Calu3 (cell line): ENCODE measurements at regions not wholly inside any gene's neighbourhood (a gene's known extent, or its start where the extent isn't known, plus 50 kb on each side); places are given as distances from the start of the nearest gene placed in this dataset.

Experiments used
- BruUV-seq: library from RNA; stranded (reverse); fragments of 400-500 nt; replicated peaks from 2 replicates; lab custom pipeline; 2021; lab: Mats Ljungman, UMichigan
- CTCF ChIA-PET: fragments of 300-600 bp; sonication (Branson Sonifier 250); formaldehyde crosslinking; loops from one replicate; lab custom pipeline; 2022; ENCODE audit warnings: antibody characterized with exemption; lab: Charles Lee
- DNase-seq: peaks from one replicate; pipeline ENCODE4 v3.0.0; 2022
- H3K27ac Mint-ChIP-seq: one replicate; pipeline ENCODE4 v1.8.0; 2022; ENCODE audit warnings: mixed read lengths; ENCODE audit not compliant: unreplicated experiment
- H3K27me3 Mint-ChIP-seq: one replicate; pipeline ENCODE4 v1.8.0; 2022; ENCODE audit warnings: mixed read lengths; ENCODE audit not compliant: unreplicated experiment
- H3K36me3 Mint-ChIP-seq: one replicate; pipeline ENCODE4 v1.8.0; 2022; ENCODE audit warnings: mild to moderate bottlenecking, moderate library complexity, mixed read lengths; ENCODE audit not compliant: insufficient read depth, unreplicated experiment
- H3K4me1 Mint-ChIP-seq: one replicate; pipeline ENCODE4 v1.8.0; 2022; ENCODE audit warnings: mild to moderate bottlenecking, low read depth, mixed read lengths; ENCODE audit not compliant: unreplicated experiment
- H3K4me3 Mint-ChIP-seq: one replicate; pipeline ENCODE4 v1.8.0; 2022; ENCODE audit warnings: mild to moderate bottlenecking, low read depth, moderate library complexity, mixed read lengths; ENCODE audit not compliant: unreplicated experiment
- H3K9me3 Mint-ChIP-seq: one replicate; pipeline ENCODE4 v1.8.0; 2022; ENCODE audit warnings: low read depth, mixed read lengths; ENCODE audit not compliant: unreplicated experiment
- intact Hi-C: fragments of 100-400 bp; cut with micrococcal nuclease; formaldehyde crosslinking; loops from one replicate; pipeline ENCODE4 v1.10.0; 2022; ENCODE audit not compliant: unreplicated experiment
- TF ChIP-seq, protein P1 (sequence below): fragments of 200-600 bp; IDR thresholded peaks from one replicate; pipeline ENCODE4 v1.8.0; 2022; ENCODE audit warnings: antibody characterized with exemption; ENCODE audit not compliant: unreplicated experiment

DNA sequence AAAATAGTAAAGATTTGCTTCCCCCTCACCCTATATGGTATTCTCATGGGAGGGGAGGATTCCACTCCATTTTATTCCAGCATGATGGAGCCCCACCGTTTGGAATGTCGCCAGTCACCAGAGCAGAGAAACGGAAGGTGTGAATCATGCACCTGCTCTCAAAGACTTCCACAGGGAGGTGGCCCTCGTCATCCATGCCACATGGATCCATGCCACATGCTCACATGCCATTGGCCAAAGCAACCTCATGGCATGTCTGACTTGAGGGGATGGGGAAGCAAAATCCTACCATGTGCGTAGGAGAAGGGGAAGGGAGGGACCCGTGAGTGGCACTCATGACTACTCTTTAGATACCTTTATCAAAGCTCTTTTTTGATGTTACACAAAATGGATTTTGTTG lies 256.0 kb downstream of the SKAP2 start:
- CTCF ChIA-PET: no interaction called here
- H3K4me3 Mint-ChIP-seq: no peak overlapping the region
- H3K4me1 Mint-ChIP-seq: peaks cover 8% of the 10 kb centered on the region
- H3K27me3 Mint-ChIP-seq: peaks cover 13% of the 10 kb centered on the region
- intact Hi-C loops: no loop called here
- DNase-seq: no peak
- H3K27ac Mint-ChIP-seq: no peak overlapping the region
- H3K9me3 Mint-ChIP-seq: peaks cover 7% of the 10 kb centered on the region
- no TSS peak for BruUV-seq
- TF ChIP-seq, protein P1, sequence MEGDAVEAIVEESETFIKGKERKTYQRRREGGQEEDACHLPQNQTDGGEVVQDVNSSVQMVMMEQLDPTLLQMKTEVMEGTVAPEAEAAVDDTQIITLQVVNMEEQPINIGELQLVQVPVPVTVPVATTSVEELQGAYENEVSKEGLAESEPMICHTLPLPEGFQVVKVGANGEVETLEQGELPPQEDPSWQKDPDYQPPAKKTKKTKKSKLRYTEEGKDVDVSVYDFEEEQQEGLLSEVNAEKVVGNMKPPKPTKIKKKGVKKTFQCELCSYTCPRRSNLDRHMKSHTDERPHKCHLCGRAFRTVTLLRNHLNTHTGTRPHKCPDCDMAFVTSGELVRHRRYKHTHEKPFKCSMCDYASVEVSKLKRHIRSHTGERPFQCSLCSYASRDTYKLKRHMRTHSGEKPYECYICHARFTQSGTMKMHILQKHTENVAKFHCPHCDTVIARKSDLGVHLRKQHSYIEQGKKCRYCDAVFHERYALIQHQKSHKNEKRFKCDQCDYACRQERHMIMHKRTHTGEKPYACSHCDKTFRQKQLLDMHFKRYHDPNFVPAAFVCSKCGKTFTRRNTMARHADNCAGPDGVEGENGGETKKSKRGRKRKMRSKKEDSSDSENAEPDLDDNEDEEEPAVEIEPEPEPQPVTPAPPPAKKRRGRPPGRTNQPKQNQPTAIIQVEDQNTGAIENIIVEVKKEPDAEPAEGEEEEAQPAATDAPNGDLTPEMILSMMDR: no peak
- H3K36me3 Mint-ChIP-seq: no peaks in the 10 kb centered on the region

DNA sequence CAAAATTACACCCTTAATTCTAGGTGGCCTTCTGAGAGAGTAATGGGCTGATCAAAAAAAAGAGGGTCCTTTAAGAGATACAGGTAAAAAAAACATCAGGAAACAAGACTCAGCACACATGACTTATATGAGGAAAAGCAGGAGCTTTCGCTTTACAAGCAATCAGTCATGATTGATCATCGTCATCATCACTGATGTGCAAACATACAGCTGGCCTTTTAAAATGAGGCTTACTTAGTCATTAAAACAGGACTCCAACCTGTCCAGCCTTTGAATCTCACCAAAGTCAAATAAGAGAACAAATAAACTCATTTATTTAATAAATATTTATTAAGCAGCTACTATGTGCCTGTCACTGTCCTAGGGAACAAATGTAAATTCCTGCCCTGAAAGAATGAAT lies 255.3 kb downstream of the SKAP2 start:
- Mint-ChIP-seq H3K27ac (no peak overlapping the region), H3K36me3 (no peaks in the 10 kb centered on the region), H3K4me1 (peaks cover 2% of the 10 kb centered on the region), H3K27me3 (peaks cover 13% of the 10 kb centered on the region), H3K4me3 (no peak overlapping the region), H3K9me3 (peaks cover 7% of the 10 kb centered on the region)
- intact Hi-C loops: no loop called here
- TF ChIP-seq, protein P1: no peak
- no peak for DNase-seq
- BruUV-seq: no TSS peak
- CTCF ChIA-PET: interaction anchor here (0.9 kb wide), 1 partner anchor 186 kb away, joined by 4 read pairs; no protein-coding TSS in a partner anchor

DNA sequence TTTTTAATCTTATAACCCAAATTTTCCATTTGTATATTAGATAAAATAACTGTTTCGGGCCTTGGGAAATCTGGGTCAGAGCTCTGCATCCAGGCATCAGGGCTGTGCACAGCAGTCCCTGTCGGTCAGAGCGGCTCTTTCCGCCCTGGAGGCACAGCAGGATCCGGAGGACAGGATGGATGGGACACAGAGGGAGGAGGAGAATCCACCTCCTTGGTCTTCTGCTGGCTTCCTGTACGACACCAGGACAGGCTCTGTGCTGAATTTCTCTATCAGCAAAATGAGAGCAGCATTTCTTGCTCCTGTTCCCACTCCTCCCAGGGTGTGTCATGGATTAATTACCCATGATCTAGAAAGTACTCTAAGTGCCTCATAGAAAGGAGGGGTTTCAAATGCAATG lies 254.9 kb downstream of the SKAP2 start:
- no peak overlapping the region for H3K4me3 Mint-ChIP-seq
- H3K4me1 Mint-ChIP-seq: no peaks in the 10 kb centered on the region
- CTCF ChIA-PET: interaction anchor here (0.9 kb wide), 1 partner anchor 186 kb away, joined by 4 read pairs; no protein-coding TSS in a partner anchor
- no peak overlapping the region for H3K27ac Mint-ChIP-seq
- H3K36me3 Mint-ChIP-seq: no peaks in the 10 kb centered on the region
- no peak for DNase-seq
- intact Hi-C loops: no loop called here
- peaks cover 7% of the 10 kb centered on the region for H3K9me3 Mint-ChIP-seq
- BruUV-seq: no TSS peak
- TF ChIP-seq, protein P1: no peak
- H3K27me3 Mint-ChIP-seq: peaks cover 13% of the 10 kb centered on the region

DNA sequence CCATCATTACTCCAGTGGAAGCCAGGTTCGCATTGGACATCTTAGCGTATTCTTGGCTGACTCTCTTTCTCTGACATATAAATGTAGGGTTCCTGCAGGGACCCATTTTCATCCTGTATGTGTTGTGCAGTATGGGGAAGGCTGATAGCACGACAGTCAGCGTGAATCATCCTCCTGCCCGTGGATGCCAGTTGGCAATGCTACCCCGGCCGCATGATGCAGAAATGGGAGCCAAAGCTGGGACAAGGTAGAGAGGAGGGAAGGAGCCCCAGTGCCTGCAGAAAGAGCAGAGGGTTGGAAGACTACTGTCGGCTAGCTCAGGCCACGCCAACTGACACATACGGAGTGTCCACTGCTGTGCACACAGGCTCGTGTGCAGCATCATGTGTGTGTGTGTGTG lies 251.6 kb downstream of the SKAP2 start:
- no peak for DNase-seq
- Mint-ChIP-seq H3K27me3 (peaks cover 13% of the 10 kb centered on the region), H3K4me1 (peaks cover 11% of the 10 kb centered on the region), H3K4me3 (no peak overlapping the region), H3K9me3 (peaks cover 9% of the 10 kb centered on the region), H3K36me3 (no peaks in the 10 kb centered on the region), H3K27ac (no peak overlapping the region)
- no TSS peak for BruUV-seq
- CTCF ChIA-PET: no interaction called here
- intact Hi-C loops: no loop called here
- TF ChIP-seq, protein P1: no peak
